ENCODE measurements at regions not wholly inside any gene's neighbourhood (a gene's known extent, or its start where the extent isn't known, plus 50 kb on each side); places are given as distances from the start of the nearest gene placed in this dataset.

- no peak overlapping the region for H3K27ac ChIP-seq (ENCODE audit: low read depth, low read length)
- Mint-ChIP-seq H3K27me3 (ENCODE audit: insufficient read depth) (no peaks in the 10 kb centered on the region), H3K9me3 (no peaks in the 10 kb centered on the region), H3K4me3 (no peak overlapping the region), H3K4me1 (peaks cover 6% of the 10 kb centered on the region), H3K36me3 (ENCODE audit: low read depth) (no peaks in the 10 kb centered on the region), H3K27ac (no peak overlapping the region)
- 89 to 95% methylated on average over 4 of the region's 4 CpGs for WGBS, 2 experiments (ENCODE audit: insufficient coverage in 1 of 2, insufficient read length in 1 of 2)
- H3K36me3 ChIP-seq (ENCODE audit: control insufficient read depth, insufficient read depth, low read length): no peaks in the 10 kb centered on the region
- no peak overlapping the region for H3K9ac ChIP-seq (ENCODE audit: extremely low read depth, low read length, poor library complexity, severe bottlenecking)
- H3K9me3 ChIP-seq (ENCODE audit: control insufficient read depth, low read length): no peaks in the 10 kb centered on the region
- H3K27me3 ChIP-seq (ENCODE audit: control insufficient read depth, insufficient read depth, low read length, poor library complexity, severe bottlenecking): no peaks in the 10 kb centered on the region
- H3K4me3 ChIP-seq (ENCODE audit: low read length): no peak overlapping the region
- TF ChIP-seq CTCF (conservative IDR thresholded peaks at IDR 0.05): no peak
- H3K4me1 ChIP-seq (ENCODE audit: control insufficient read depth, insufficient read depth, low read length): no peaks in the 10 kb centered on the region
- DNase-seq: no peak
Measured at GRCh38 chr10:64096941-64097340, 575.7 kb downstream of the REEP3 start.

- Histone ChIP-seq H3K4me1 (ENCODE audit: control insufficient read depth, insufficient read depth, low read length) (no peaks in the 10 kb centered on the region), H3K9ac (ENCODE audit: extremely low read depth, low read length, poor library complexity, severe bottlenecking) (no peak overlapping the region), H3K4me3 (ENCODE audit: low read length) (no peak overlapping the region), H3K36me3 (ENCODE audit: control insufficient read depth, insufficient read depth, low read length) (no peaks in the 10 kb centered on the region), H3K27me3 (ENCODE audit: control insufficient read depth, insufficient read depth, low read length, poor library complexity, severe bottlenecking) (no peaks in the 10 kb centered on the region), H3K9me3 (ENCODE audit: control insufficient read depth, low read length) (no peaks in the 10 kb centered on the region), H3K27ac (ENCODE audit: low read depth, low read length) (no peak overlapping the region)
- Mint-ChIP-seq H3K4me3 (no peak overlapping the region), H3K9me3 (no peaks in the 10 kb centered on the region), H3K4me1 (peaks cover 6% of the 10 kb centered on the region), H3K27ac (no peak overlapping the region), H3K36me3 (ENCODE audit: low read depth) (no peaks in the 10 kb centered on the region), H3K27me3 (ENCODE audit: insufficient read depth) (no peaks in the 10 kb centered on the region)
- WGBS, 2 experiments (ENCODE audit: insufficient coverage in 1 of 2, insufficient read length in 1 of 2): 91 to 100% methylated on average over 4 to 9 of the region's 9 CpGs
- TF ChIP-seq CTCF (conservative IDR thresholded peaks at IDR 0.05): no peak
- DNase-seq: no peak
Measured at GRCh38 chr10:64097391-64098122, 576.4 kb downstream of the REEP3 start.

GRCh38 chr10:64098994-64099393, 577.8 kb downstream of the REEP3 start:
- TF ChIP-seq CTCF (conservative IDR thresholded peaks at IDR 0.05): no peak
- no peaks in the 10 kb centered on the region for H3K27me3 ChIP-seq (ENCODE audit: control insufficient read depth, insufficient read depth, low read length, poor library complexity, severe bottlenecking)
- Mint-ChIP-seq H3K36me3 (ENCODE audit: low read depth) (no peaks in the 10 kb centered on the region), H3K4me3 (no peak overlapping the region), H3K9me3 (no peaks in the 10 kb centered on the region), H3K27ac (no peak overlapping the region), H3K4me1 (peaks cover 18% of the 10 kb centered on the region), H3K27me3 (ENCODE audit: insufficient read depth) (no peaks in the 10 kb centered on the region)
- H3K36me3 ChIP-seq (ENCODE audit: control insufficient read depth, insufficient read depth, low read length): no peaks in the 10 kb centered on the region
- H3K9ac ChIP-seq (ENCODE audit: extremely low read depth, low read length, poor library complexity, severe bottlenecking): no peak overlapping the region
- peaks cover 5% of the 10 kb centered on the region for H3K4me1 ChIP-seq (ENCODE audit: control insufficient read depth, insufficient read depth, low read length)
- DNase-seq: no peak
- no peak overlapping the region for H3K27ac ChIP-seq (ENCODE audit: low read depth, low read length)
- no peak overlapping the region for H3K4me3 ChIP-seq (ENCODE audit: low read length)
- H3K9me3 ChIP-seq (ENCODE audit: control insufficient read depth, low read length): no peaks in the 10 kb centered on the region
- 60 to 85% methylated on average over 1 of the region's 1 CpG for WGBS, 2 experiments (ENCODE audit: insufficient coverage in 1 of 2, insufficient read length in 1 of 2)
